ENCODE measurements at regions not wholly inside any gene's neighbourhood (a gene's known extent, or its start where the extent isn't known, plus 50 kb on each side); places are given as distances from the start of the nearest gene placed in this dataset.

DNA sequence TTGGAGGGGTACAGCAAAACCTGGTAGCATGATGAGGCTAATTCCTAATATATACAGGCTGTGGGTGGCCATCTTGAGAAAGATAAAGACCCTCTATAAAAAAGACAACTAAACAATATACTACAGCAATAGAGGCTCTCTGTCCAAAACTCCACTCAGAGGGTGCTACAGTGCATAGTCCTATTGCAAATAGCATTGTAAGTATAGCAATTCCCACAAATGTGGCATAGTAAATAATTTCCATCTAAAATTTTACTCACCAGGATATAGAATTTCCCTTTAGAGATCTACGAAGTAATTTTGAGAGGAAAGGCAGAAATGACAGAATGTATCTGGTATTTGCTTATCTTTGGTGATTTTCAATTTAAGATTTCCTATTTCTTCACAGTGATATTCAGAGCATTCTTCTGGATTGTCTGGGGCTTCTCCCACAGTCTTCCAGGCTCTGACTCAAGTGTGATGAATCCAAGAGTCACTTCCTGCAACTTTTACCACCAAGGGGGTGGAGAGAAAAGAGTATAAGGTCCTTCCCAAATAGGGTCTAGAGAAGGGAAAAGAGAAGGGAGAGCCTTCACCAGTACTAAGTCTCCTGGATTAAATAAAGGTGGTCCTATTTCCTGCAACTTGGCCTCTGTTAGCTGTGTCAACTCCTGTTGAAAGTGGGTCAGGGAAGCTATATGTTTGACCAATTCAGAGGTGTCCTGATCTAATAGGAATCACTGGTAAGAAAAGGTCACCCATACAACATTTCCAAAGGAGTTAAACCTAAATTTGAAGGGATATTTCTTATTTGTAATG is 1054.7 kb upstream of the CNTN5 start (continued):
- TF ChIP-seq MXI1 (IDR thresholded peaks at IDR 0.05; ENCODE audit: borderline replicate concordance, low read depth, low read length): no peak

DNA sequence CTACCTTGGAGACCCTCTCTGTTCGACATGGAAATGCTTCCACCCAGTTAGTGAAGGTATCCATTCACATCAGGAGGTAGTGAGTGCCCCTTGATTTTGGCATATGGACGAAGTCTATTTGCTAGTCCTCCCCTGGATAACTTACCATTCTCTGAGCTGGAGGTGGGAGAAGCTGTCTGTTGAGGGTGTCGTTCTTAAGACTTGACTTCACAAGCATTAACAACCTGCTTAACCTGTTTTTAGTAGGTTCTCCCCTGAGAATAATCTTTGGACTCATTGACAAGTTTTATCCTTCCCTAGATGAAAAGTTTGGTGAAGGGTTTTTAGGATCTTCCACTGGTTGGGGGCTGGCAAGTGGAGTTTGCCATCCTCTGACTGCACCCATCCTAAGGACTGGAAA is 1053.8 kb upstream of the CNTN5 start:
- no CpG with 5 or more reads among the region's 3 CpGs for WGBS, 2 experiments (ENCODE audit: extremely low coverage in 2 of 2, insufficient read length in 1 of 2)
- TF ChIP-seq MAFK (IDR thresholded peaks at IDR 0.05; ENCODE audit: low read depth, low read length): no peak
- TF ChIP-seq, protein P1, sequence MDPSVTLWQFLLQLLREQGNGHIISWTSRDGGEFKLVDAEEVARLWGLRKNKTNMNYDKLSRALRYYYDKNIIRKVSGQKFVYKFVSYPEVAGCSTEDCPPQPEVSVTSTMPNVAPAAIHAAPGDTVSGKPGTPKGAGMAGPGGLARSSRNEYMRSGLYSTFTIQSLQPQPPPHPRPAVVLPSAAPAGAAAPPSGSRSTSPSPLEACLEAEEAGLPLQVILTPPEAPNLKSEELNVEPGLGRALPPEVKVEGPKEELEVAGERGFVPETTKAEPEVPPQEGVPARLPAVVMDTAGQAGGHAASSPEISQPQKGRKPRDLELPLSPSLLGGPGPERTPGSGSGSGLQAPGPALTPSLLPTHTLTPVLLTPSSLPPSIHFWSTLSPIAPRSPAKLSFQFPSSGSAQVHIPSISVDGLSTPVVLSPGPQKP (IDR thresholded peaks at IDR 0.05; ENCODE audit: borderline replicate concordance, low read depth, low read length): no peak
- no peak for TF ChIP-seq RFX5 (IDR thresholded peaks at IDR 0.05; ENCODE audit: low read depth, low read length)
- TF ChIP-seq, protein P2, sequence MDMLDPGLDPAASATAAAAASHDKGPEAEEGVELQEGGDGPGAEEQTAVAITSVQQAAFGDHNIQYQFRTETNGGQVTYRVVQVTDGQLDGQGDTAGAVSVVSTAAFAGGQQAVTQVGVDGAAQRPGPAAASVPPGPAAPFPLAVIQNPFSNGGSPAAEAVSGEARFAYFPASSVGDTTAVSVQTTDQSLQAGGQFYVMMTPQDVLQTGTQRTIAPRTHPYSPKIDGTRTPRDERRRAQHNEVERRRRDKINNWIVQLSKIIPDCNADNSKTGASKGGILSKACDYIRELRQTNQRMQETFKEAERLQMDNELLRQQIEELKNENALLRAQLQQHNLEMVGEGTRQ (IDR thresholded peaks at IDR 0.05; ENCODE audit: low read depth, low read length): no peak
- no peak for TF ChIP-seq CEBPB (IDR thresholded peaks at IDR 0.05; ENCODE audit: low read depth, low read length)
- TF ChIP-seq, protein P3, sequence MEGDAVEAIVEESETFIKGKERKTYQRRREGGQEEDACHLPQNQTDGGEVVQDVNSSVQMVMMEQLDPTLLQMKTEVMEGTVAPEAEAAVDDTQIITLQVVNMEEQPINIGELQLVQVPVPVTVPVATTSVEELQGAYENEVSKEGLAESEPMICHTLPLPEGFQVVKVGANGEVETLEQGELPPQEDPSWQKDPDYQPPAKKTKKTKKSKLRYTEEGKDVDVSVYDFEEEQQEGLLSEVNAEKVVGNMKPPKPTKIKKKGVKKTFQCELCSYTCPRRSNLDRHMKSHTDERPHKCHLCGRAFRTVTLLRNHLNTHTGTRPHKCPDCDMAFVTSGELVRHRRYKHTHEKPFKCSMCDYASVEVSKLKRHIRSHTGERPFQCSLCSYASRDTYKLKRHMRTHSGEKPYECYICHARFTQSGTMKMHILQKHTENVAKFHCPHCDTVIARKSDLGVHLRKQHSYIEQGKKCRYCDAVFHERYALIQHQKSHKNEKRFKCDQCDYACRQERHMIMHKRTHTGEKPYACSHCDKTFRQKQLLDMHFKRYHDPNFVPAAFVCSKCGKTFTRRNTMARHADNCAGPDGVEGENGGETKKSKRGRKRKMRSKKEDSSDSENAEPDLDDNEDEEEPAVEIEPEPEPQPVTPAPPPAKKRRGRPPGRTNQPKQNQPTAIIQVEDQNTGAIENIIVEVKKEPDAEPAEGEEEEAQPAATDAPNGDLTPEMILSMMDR (conservative IDR thresholded peaks at IDR 0.05; ENCODE audit: low read depth, low read length): no peak
- no peak for TF ChIP-seq NFE2L2 (IDR thresholded peaks at IDR 0.05; ENCODE audit: low read depth, low read length)
- no peak for TF ChIP-seq MXI1 (IDR thresholded peaks at IDR 0.05; ENCODE audit: borderline replicate concordance, low read depth, low read length)
- no peak for TF ChIP-seq BHLHE40 (IDR thresholded peaks at IDR 0.05; ENCODE audit: low read depth, low read length)
- no peak for TF ChIP-seq FOS (IDR thresholded peaks at IDR 0.05; ENCODE audit: low read depth, low read length)
- no peak; the same call in 1 of the 2 replicates for TF ChIP-seq POLR2A (IDR thresholded peaks at IDR 0.05; ENCODE audit: low read depth, low read length)
- TF ChIP-seq CHD1 (IDR thresholded peaks at IDR 0.05; ENCODE audit: low read depth, low read length): no peak
- no peak for TF ChIP-seq SMC3 (IDR thresholded peaks at IDR 0.05; ENCODE audit: low read depth, low read length)
- H3K4ac ChIP-seq (ENCODE audit: low read depth, low read length): peak overlapping the region; percentile 97
- peaks cover 3% of the 10 kb centered on the region; the same call in 1 of the 2 replicates for H3K9me1 ChIP-seq (ENCODE audit: insufficient read depth, low read length)
- peak overlapping the region; percentile 91 for H3K56ac ChIP-seq (ENCODE audit: extremely low read depth, insufficient read depth, low read length)
- in situ Hi-C loops (cut with MboI; ENCODE audit: low sequenced_read_pairs) (no loop called here), intact Hi-C loops (cut with micrococcal nuclease) (no loop called here), dilution Hi-C loops (cut with HindIII; ENCODE audit: low sequenced_read_pairs, unreplicated experiment) (no loop called here)
- H2AK5ac ChIP-seq (ENCODE audit: low read depth, low read length): peak overlapping the region; percentile 98
- peak overlapping the region; percentile 56 for H4K5ac ChIP-seq (ENCODE audit: low read depth, low read length)
- POLR2A ChIA-PET (ENCODE audit: unreplicated experiment): no interaction called here
- H2BK5ac ChIP-seq (ENCODE audit: low read depth, low read length, poor library complexity, severe bottlenecking): peak overlapping the region; percentile 99
- no peak overlapping the region for H3K4me2 ChIP-seq (ENCODE audit: low read depth, low read length)
- no peaks in the 10 kb centered on the region for H3K9me3 ChIP-seq (ENCODE audit: control insufficient read depth, insufficient read depth, low read length)
- BruUV-seq (replicated peaks): no TSS peak
- H2BK120ac ChIP-seq (ENCODE audit: low read depth, low read length): peak overlapping the region; percentile 99
- peak overlapping the region; percentile 76 for H3K27ac ChIP-seq (ENCODE audit: insufficient read depth, low read length)
- H3K4me1 ChIP-seq (ENCODE audit: control insufficient read depth, insufficient read depth, low read length): peaks cover 17% of the 10 kb centered on the region
- no peak overlapping the region for H2AFZ ChIP-seq (replicated peaks; ENCODE audit: low read length, poor library complexity)
- peak overlapping the region; percentile 98; the same call in 1 of the 2 replicates for H3K23ac ChIP-seq (ENCODE audit: low read depth, low read length)
- peak overlapping the region; percentile 99 for H2BK20ac ChIP-seq (ENCODE audit: low read depth, low read length)
- H3K4me3 ChIP-seq (ENCODE audit: insufficient read depth, low read depth, low read length): no peak overlapping the region
- CTCF ChIA-PET: no interaction called here
- H2BK15ac ChIP-seq (ENCODE audit: low read depth, low read length): peak overlapping the region; percentile 90
- H3K36me3 ChIP-seq (ENCODE audit: control insufficient read depth, insufficient read depth, low read length): no peaks in the 10 kb centered on the region
- H3K79me1 ChIP-seq (ENCODE audit: low read depth in 1 of 2, low read length in 2 of 2): no peaks in the 10 kb centered on the region
- H4K20me1 ChIP-seq (ENCODE audit: insufficient read depth, low read length): no peaks in the 10 kb centered on the region
- H2AK9ac ChIP-seq (replicated peaks; ENCODE audit: low read depth, low read length, poor library complexity): no peak overlapping the region
- DNase-seq (no peak), ATAC-seq (ENCODE audit: low read depth) (no peak)
- H4K8ac ChIP-seq (ENCODE audit: low read depth in 2 of 2, low read length in 2 of 2): peak overlapping the region; percentile 83 to 99
- peak overlapping the region; percentile 98 for H3K18ac ChIP-seq (ENCODE audit: low read depth, low read length)
- peak overlapping the region; percentile 93 for H4K91ac ChIP-seq (ENCODE audit: insufficient read depth, low read depth, low read length)
- no peak overlapping the region for H3K9ac ChIP-seq (ENCODE audit: low read depth, low read length)
- no peaks in the 10 kb centered on the region for H3K27me3 ChIP-seq (ENCODE audit: control insufficient read depth, insufficient read depth, low read length)
- H3K14ac ChIP-seq (replicated peaks; ENCODE audit: low read depth, low read length): peak overlapping the region; percentile 99

Data from IMR-90 (cell line).